ENCODE measurements at regions not wholly inside any gene's neighbourhood (a gene's known extent, or its start where the extent isn't known, plus 50 kb on each side); places are given as distances from the start of the nearest gene placed in this dataset.
"Not testable (repeated sequence)": the region's sequence is repeated elsewhere in the genome, so short reads cannot be mapped to it uniquely, and the experiment has no call there.

GRCh38 chrX:25442499-25442898, 426.7 kb upstream of the ARX start:
- no peak for DNase-seq (ENCODE audit: low read depth in 3 of 3)

DNA sequence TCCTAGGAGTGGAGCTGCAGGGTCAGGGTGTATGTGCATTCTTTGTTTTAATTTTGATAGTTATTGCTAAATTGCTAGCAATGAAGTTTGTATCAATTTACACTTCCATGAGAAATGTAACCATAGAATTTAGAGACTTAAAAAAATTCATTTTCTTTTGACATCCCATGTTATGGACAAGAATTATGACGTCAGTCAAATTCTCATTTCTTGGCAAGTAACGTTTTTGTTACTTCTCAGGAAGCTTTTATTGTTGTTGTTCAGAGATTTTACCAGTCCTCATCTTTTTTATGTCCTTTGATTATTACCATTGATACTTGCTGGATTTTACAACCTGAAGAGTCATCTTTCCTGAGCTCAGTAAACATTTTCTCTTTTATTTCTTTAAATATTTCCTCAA, 417.5 kb upstream of the ARX start:
- DNase-seq (ENCODE audit: low read depth in 3 of 3): no peak

DNA sequence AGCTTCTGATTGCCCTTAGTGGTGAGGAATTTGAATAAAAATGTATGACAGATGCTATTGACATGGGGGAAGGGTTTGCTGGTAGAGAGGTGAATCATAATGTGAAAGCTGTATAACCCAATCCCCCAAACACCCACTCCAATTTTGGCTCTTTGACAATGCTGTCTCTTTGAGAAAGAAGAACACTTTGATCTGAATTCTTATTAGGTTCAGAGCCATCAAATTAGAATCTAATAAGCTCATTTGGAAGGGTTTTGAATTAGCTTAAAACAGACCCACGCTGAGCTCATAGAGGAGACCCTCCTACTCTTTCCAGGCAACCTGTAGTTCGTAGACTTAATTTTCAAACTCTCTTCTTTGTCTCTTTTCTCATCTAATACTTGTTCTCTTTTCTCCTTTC, 416.6 kb upstream of the ARX start:
- DNase-seq (ENCODE audit: low read depth in 3 of 3): no peak

DNA sequence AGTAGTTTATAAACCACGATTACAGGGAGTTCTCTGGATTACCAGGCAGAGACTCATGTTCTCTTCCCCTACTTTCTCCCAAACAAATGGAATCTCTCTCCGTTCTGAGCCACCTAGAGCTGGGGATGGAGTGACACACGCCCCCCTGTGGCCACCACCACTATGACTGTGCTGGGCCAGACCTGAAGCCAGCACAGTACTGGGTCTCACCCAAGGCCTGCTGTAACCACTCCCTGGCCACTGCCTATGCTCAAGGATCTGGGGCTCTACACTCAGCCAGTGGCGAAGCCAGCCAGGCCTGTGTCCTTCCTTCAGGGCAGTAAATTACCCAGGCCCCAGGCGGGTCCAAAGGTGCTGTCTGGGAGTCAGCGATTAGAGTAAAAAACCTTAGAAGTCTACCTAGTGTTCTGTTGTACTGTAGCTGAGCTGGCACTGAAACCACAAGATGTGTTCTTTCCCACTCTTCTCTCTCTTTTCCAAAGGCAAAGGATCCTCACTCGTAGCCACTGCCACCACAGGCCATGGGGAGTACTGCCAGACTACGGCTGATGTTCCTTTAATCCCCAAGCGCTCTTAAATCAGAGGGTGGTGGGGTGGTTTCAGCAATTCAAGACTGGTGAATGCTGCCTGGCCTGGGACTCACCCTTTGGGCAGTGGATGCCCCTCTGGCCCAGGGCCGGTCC, 412.2 kb upstream of the ARX start:
- DNase-seq (ENCODE audit: low read depth in 3 of 3): no peak

GRCh38 chrX:25404163-25404562, 388.4 kb upstream of the ARX start:
- DNase-seq (ENCODE audit: low read depth in 3 of 3): not testable (repeated sequence)

DNA sequence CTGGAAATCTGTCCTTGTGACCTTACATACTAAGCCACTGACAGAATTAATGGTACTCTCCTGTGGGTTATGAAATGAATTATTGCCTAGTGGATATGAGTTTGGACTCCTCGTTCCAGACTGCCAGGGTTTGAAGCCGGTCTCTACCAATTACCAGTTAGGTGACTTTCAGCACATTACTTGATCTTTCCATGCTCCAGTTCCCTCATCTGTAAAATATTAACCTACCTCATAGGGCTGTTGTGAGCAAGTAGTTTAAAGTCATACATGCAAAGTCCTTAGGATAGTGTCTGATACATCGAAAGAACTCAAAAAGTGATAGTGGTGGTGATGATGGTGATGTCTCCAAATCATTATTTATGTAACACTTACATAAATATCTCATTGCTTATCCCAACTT, 373.5 kb upstream of the ARX start:
- no peak for DNase-seq (ENCODE audit: low read depth in 3 of 3)

DNA sequence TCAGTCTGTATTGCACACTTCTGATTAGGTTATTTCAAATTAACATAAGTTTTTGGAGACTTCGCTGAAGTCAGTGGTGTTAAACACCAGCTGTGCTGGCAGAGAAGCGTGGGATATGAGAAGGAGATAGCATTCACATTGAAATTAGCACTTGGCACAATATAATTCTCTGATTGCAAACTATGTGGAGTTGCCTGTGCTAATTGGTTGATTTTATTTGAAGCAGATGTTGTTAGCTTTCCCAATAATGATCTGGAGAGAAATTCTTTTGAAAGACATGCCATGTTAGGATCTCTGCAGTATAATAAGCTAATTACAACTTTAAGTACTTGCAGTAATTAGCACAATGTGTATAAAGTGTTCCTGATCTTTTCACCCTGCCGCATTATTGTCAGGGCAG, 367.4 kb upstream of the ARX start:
- no peak for DNase-seq (ENCODE audit: low read depth in 3 of 3)

GRCh38 chrX:25356456-25356855, 340.7 kb upstream of the ARX start:
- no peak for DNase-seq (ENCODE audit: low read depth in 3 of 3)

DNA sequence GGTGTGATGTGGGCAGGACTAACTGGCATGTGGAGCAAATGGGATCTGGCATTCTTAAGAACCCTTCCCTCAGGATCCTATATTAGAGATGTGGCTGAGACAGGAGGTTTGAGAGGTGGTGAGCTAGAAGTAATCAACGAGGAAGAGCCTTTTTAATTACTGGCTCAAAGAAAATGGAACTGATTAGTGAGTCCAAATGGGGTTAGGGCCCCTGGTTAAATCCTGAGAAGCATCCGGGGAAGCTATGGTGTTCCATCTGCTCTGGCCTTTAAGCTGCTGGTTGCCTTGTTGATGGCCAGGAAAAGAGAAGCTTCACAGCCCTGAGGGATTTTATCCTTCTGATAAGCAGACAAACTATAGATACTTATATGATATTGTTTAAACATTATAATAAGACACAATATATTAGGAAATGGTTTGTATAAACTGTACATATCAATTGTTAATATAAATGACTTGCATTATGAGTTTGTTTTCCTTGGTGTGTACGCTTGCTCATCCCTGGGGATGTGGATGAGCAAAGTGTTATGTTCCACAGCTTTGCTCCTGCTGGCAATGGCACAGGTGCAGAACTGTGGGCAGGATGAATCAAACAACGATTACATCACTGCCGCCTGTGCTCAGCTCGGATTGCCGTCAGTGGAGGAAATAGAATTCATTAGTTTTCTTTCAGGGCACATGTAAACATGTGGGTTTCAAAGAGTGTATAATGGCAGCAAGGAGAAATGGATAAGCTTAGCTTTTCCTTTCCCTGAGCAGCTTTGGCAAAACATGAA, 328.6 kb upstream of the ARX start:
- DNase-seq (ENCODE audit: low read depth in 3 of 3): no peak

DNA sequence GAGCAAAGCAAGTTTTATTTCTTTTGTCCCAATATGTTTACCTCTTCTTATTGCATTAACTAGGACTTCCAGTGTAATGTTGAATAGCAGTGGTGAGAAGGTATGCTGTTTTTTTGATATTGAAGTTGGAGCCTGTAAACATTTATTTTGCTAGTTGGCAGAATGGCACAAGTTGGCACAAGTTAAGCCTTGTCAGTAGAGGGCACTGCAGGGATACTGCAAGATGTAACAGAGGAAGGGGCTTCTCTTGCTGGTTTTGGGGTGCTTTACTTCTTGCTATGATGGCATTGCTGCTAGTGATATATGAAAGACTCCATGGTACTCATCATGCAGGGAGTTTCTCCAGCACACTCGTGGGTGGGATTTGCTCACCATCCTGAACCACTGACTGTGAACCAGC, 327.3 kb upstream of the ARX start:
- no peak for DNase-seq (ENCODE audit: low read depth in 3 of 3)

GRCh38 chrX:25337841-25338240, 322.1 kb upstream of the ARX start:
- no peak for DNase-seq (ENCODE audit: low read depth in 3 of 3)

GRCh38 chrX:25300994-25301393, 285.2 kb upstream of the ARX start:
- DNase-seq (ENCODE audit: low read depth in 3 of 3): no peak

- no peak for DNase-seq (ENCODE audit: low read depth in 3 of 3)
Observed at GRCh38 chrX:25296850-25297249, 281.1 kb upstream of the ARX start.

DNA sequence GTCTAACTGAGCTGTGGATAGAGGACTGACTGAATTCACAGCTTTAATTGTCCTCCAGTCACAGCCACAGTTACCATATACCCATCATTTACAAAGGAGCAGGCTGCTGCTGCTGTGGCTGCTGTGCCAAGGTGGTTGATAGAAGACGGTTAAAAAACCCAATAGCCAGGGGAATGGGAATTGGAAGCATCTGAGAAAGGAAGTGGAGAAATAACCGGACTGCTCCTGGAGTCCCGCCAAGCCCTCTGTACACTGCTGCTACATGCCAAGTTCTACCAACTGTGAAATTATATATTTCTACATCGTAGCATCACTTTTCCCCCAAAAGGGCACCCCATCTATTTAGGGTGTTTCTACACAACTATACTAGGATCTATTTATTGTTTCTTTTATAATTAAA, 279.7 kb upstream of the ARX start:
- DNase-seq (ENCODE audit: low read depth in 3 of 3): no peak

DNA sequence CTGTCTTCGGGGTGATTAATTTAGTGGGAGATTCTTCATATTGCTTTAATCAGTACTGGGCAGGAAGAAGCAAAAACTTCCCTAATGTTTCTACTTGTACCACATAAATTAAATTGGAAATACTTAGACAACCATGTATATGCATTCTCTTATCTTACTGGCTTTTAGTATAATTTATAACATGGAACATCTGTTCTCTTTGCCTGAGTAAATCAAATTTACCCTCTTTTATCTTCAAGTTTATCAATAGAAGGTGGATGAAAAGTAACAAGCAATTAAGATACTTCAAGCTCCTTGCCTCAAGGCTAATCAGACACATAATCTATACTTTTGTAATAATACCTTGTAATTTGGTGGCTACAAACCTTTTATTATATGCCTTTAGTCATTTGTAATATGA, 274.4 kb upstream of the ARX start:
- no peak for DNase-seq (ENCODE audit: low read depth in 3 of 3)

DNA sequence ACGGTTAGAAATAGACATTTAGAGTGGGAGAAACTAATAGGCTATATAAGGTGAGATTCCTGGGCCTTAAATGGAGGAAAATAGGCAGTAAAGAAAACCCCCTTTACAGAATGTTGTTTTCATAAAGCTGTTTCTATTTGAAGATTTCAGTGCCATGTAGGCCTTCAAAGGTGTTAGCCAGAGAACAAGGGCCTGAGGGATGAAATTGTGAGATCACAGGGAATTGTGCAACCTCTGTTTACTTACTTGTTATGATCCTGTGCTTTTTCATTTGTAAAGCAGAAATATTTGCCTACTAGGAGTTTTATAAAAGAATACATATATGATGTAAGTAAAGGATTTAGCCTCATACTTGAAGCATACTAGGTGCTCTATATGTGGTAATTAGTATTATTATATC, 272.9 kb upstream of the ARX start:
- DNase-seq (ENCODE audit: low read depth in 3 of 3): no peak

- DNase-seq (ENCODE audit: low read depth in 3 of 3): no peak
Observed at GRCh38 chrX:25287521-25287920, 271.8 kb upstream of the ARX start.

DNA sequence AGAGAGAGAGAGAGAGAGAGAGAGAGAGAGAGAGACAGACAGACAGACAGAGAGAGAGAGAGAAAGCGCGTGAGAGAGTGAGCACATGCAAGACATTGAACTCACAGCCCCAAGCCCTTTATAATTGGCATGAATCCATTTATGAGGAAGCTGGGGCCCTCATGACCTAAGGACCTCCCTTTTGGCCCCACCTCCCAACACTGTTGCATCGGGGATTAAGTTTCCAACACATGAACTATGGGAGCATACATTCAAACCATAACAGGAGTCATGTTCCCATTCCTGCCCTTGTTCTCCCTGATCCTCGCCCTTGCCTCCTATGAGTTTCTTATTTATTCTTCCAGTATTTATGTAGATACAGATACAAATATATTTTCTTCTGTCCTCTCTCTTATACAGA, 269.8 kb upstream of the ARX start:
- DNase-seq (ENCODE audit: low read depth in 3 of 3): no peak

GRCh38 chrX:25279510-25279909, 263.7 kb upstream of the ARX start:
- no peak for DNase-seq (ENCODE audit: low read depth in 3 of 3)

GRCh38 chrX:25278341-25278740, 262.6 kb upstream of the ARX start:
- no peak for DNase-seq (ENCODE audit: low read depth in 3 of 3)

GRCh38 chrX:25277574-25277973, 261.8 kb upstream of the ARX start:
- no peak for DNase-seq (ENCODE audit: low read depth in 3 of 3)

DNA sequence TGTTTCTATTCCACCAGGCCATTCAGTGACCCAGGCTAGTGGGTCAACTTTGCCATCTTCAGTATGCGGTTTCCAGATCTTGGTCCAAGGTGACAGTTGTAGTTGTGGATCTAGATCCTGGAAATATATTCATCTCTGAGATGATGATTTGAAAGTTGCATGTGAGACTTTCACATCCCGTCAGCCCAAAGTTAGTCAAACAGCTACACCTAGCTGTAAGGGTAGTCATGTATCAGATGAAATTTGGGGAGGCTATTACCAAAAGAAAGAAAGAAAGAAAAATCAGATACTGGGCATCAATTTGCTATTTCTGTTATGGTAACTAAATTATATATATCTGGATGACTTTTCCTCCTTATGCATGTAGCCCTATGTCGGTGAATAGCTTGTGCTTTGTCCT, 259.4 kb upstream of the ARX start:
- DNase-seq (ENCODE audit: low read depth in 3 of 3): no peak

DNA sequence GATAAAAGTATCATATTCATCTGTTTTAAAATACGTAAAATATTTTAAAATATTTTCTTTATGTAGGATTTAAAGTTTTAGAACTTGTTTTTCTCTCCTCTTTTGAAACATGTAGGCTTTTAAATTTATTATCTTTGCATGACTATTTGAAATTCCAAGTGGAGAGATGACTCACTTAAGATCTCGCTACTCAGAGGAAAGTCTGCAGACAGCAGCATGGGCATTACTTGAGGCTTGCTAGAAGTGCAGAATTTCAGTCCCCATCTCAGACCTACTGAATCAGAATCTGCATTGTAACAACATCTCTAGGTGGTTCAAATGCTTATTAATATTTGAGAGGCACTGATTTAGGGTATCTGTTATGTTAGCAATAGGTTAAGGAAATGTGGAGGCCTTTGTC, 225.7 kb upstream of the ARX start:
- DNase-seq (ENCODE audit: low read depth in 3 of 3): no peak

DNA sequence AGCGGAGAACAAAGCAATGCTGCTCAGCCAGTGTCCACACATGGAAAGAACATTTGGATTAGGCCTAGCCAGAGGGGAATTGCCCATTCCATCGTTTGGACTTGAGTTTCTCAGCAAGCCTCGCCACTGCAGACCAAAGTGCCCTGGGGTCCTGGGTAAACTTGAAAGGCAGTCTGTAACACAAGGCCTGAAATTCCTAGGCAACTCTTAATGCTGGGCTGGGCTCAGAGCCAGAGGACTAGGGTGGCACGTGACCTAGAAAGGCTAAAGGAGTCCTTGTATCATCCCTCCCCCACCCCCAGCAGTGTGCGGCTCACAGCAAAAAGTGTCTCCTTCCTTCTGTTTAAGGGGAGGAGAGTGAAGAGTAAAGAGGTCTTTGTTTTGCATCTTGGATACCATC, 210.4 kb upstream of the ARX start:
- no peak for DNase-seq (ENCODE audit: low read depth in 3 of 3)

Data from stimulated activated CD4-positive, alpha-beta T cell treated with anti-CD3 and anti-CD28 coated beads, TNF-alpha, amount 100 ng/mL, for 48 hours (primary cell).